BJ (cell line): ENCODE measurements at regions not wholly inside any gene's neighbourhood (a gene's known extent, or its start where the extent isn't known, plus 50 kb on each side); places are given as distances from the start of the nearest gene placed in this dataset.

ENCODE experiments used
- CTCF ChIA-PET: fragments of 350-600 bp; formaldehyde crosslinking; extraction: SDS; loops from one replicate; lab custom pipeline; 2021; ENCODE audit warnings: antibody characterized with exemption, inconsistent platforms; lab: Yijun Ruan, JAX
- POLR2A ChIA-PET: fragments of 300-600 bp; sonication (Branson Sonifier 250); formaldehyde crosslinking; extraction: SDS; loops from one replicate; lab custom pipeline; 2021; ENCODE audit warnings: antibody characterized with exemption; lab: Charles Lee
- DNase-seq: peaks from one replicate; pipeline ENCODE4 v3.0.0-alpha.2; 2011; ENCODE audit warnings: low read depth
- H3K27me3 ChIP-seq: 2 replicates; pipeline ENCODE4 v1.6.0; 2011; ENCODE audit warnings: low read length; ENCODE audit not compliant: control insufficient read depth, insufficient read depth
- H3K36me3 ChIP-seq: 2 replicates; pipeline ENCODE4 v1.5.1; 2011; ENCODE audit warnings: low read length; ENCODE audit not compliant: control insufficient read depth, insufficient read depth
- H3K4me3 ChIP-seq: 2 replicates; pipeline ENCODE4 v1.5.1; 2011; ENCODE audit warnings: low read depth, mild to moderate bottlenecking, control low read depth, low read length
- CTCF ChIP-seq: IDR thresholded peaks from 2 replicates; pipeline ENCODE4 v1.5.1; 2011; ENCODE audit warnings: low read depth, mild to moderate bottlenecking, control low read depth, inconsistent platforms, low read length, moderate library complexity; ENCODE audit not compliant: insufficient read depth

GRCh38 chr9:87269296-87270176, 228.1 kb upstream of the DAPK1 start:
- no peaks in the 10 kb centered on the region for H3K27me3 ChIP-seq
- no peak for TF ChIP-seq CTCF
- ChIA-PET CTCF (interaction anchor here (1.3 kb wide), 1 partner anchor 321 kb away, joined by 4 read pairs; no protein-coding TSS in a partner anchor), POLR2A (interaction anchor here (0.6 kb wide), 1 partner anchor 34 kb away, joined by 5 read pairs; no protein-coding TSS in a partner anchor)
- H3K36me3 ChIP-seq = no peaks in the 10 kb centered on the region
- no peak overlapping the region for H3K4me3 ChIP-seq
- no peak for DNase-seq

- TF ChIP-seq CTCF = no peak
- CTCF ChIA-PET = interaction anchor here (1.1 to 1.3 kb wide), 2 partner anchors 30 to 322 kb away, joined by 3 to 4 read pairs; no protein-coding TSS in a partner anchor
- H3K4me3 ChIP-seq = no peak overlapping the region
These were observed 227.3 kb upstream of the DAPK1 start for GRCh38 chr9:87270221-87270847.

GRCh38 chr9:87270848-87271234, 226.8 kb upstream of the DAPK1 start:
- DNase-seq = no peak

More at GRCh38 chr9:87270221-87270847, 227.3 kb upstream of the DAPK1 start:
- DNase-seq = no peak
- H3K36me3 ChIP-seq = no peaks in the 10 kb centered on the region
- POLR2A ChIA-PET = interaction anchor here (0.6 kb wide), 1 partner anchor 33 kb away, joined by 5 read pairs; no protein-coding TSS in a partner anchor
- no peaks in the 10 kb centered on the region for H3K27me3 ChIP-seq

DNA sequence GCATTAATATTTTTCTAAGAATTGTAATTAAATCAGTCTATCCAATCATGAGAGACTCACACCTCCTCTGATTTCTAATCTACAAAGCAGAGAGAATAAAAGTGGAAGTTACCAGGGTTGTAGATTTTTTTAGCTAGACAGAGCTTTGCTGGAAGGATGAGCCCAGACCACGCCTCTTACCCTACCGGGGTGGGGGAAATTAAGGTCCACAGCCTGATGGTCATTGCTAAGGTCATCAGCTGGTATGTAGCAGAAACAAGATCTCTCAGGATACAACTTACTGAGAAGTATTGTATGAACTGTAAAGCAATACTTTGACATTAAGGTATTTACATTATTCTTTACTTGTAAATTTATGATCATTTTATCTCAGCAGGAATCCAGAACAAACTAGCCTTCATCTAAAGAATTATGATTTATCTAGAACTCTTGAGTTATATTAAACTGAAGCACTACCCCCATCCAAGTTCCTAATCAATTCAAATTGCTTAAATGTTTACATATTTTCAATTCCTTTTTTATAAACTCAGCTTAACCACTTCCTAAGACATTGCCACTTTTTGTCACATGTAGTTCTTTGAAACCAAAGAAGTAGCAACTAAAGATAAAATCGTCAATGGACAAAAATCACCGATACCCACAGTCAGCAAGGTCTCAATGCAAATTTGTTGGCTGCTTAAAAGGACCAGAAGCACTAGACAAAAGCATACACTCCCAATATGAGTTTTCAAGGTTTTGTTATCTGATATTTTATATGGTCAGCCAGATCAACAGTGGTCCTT, 225.8 kb upstream of the DAPK1 start:
- POLR2A ChIA-PET = no interaction called here
- no peak for DNase-seq
- Histone ChIP-seq H3K27me3 (no peaks in the 10 kb centered on the region), H3K4me3 (no peak overlapping the region), H3K36me3 (no peaks in the 10 kb centered on the region)
- CTCF ChIA-PET = no interaction called here
- no peak for TF ChIP-seq CTCF

More at GRCh38 chr9:87270848-87271234, 226.8 kb upstream of the DAPK1 start:
- CTCF ChIA-PET = interaction anchor here (1.1 to 1.3 kb wide), 2 partner anchors 31 to 323 kb away, joined by 3 to 4 read pairs; no protein-coding TSS in a partner anchor
- H3K27me3 ChIP-seq = no peaks in the 10 kb centered on the region
- H3K4me3 ChIP-seq = no peak overlapping the region
- TF ChIP-seq CTCF = no peak
- POLR2A ChIA-PET = no interaction called here
- no peaks in the 10 kb centered on the region for H3K36me3 ChIP-seq
